GM19455 (cell line): ENCODE measurements at regions not wholly inside any gene's neighbourhood (a gene's known extent, or its start where the extent isn't known, plus 50 kb on each side); places are given as distances from the start of the nearest gene placed in this dataset.
"Not testable (repeated sequence)": the region's sequence is repeated elsewhere in the genome, so short reads cannot be mapped to it uniquely, and the experiment has no call there.

Source experiments
- ATAC-seq: cut with Tn5 transposase; IDR thresholded peaks from one replicate; pipeline ENCODE4 v1.9.1; 2021; ENCODE audit not compliant: unreplicated experiment

- ATAC-seq, result no peak
Measured at GRCh38 chr11:130979386-130979972, 63.2 kb upstream of the SNX19 start.

GRCh38 chr11:130980071-130980862, 64.0 kb upstream of the SNX19 start:
- no peak for ATAC-seq

DNA sequence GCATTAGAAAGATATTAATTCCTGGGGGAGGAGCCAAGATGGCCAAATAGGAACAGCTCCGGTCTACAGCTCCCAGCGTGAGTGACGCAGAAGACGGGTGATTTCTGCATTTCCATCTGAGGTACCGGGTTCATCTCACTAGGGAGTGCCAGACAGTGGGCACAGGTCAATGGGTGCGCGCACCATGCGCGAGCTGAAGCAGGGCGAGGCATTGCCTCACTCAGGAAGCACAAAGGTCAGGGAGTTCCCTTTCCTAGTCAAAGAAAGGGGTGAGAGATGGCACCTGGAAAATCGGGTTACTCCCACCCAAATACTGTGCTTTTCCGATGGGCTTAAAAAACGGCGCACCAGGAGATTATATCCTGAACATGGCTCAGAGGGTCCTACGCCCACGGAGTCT, 68.0 kb upstream of the SNX19 start:
- ATAC-seq, result not testable (repeated sequence)

GRCh38 chr11:130992788-130993187, 76.5 kb upstream of the SNX19 start:
- no peak for ATAC-seq

GRCh38 chr11:130994043-130994442, 77.8 kb upstream of the SNX19 start:
- no peak for ATAC-seq

GRCh38 chr11:130995266-130995665, 79.0 kb upstream of the SNX19 start:
- no peak for ATAC-seq

GRCh38 chr11:130997278-130997677, 81.0 kb upstream of the SNX19 start:
- ATAC-seq, result no peak

DNA sequence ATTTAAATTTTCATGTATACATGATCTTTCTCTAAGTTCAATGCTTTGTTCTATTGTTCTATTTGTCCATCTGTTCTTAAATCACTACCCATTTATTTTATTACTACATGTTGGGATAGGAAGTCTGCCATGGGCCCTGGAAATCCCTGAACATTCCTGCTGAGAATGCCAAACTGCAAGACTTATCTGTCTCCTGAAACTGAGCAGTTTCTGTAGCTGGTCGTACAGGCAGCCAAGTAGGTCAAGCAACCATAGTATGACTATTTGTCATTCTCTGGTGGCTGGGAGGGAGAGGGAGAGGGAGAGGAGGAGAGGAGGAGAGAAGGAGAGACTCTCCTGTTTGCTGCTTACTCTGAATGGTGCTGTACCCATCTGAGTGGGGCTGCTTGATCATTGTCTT, 82.8 kb upstream of the SNX19 start:
- no peak for ATAC-seq

- no peak for ATAC-seq
Measured at GRCh38 chr11:130999992-131000770, 83.9 kb upstream of the SNX19 start.

DNA sequence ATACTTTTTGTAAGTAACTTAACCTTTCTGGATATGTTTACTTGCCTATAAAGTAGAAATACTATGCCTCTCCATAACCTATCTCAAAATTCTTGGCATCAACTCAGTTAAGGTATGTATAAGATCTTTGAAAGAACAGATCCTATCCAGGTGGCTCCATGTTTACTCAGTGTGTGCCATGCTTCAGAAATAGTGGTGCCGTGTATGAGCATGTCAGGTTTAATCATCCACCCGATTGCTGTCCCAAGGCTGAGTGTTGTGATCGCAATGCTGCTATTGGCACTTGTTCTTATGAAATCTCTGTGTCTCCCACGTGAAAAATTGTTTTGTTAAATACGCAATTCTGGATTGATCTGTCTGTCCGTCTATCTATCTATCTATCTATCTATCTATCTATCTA, 85.9 kb upstream of the SNX19 start:
- ATAC-seq, result no peak

- ATAC-seq, result no peak
Measured at GRCh38 chr11:131005829-131006228, 89.5 kb upstream of the SNX19 start.

DNA sequence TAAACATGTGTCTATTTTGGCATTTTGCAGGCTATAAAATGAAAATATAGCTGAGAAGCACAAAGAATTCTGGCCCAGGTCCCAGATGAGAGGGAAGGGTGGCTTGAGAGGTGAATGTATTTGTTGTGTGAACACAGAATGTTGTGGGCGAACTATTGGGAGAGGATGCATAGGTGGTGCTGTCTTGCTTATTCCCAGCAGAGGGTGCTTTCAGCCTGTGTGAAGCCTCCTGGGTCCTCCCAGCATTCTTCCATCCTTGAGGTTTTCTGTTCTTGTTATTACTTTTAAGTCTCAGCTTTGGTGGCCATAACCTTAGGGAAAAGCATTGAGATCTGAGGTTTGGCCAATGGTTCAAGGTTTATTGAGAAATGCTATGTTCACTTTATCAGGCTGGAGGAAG, 108.7 kb upstream of the SNX19 start:
- no peak for ATAC-seq

DNA sequence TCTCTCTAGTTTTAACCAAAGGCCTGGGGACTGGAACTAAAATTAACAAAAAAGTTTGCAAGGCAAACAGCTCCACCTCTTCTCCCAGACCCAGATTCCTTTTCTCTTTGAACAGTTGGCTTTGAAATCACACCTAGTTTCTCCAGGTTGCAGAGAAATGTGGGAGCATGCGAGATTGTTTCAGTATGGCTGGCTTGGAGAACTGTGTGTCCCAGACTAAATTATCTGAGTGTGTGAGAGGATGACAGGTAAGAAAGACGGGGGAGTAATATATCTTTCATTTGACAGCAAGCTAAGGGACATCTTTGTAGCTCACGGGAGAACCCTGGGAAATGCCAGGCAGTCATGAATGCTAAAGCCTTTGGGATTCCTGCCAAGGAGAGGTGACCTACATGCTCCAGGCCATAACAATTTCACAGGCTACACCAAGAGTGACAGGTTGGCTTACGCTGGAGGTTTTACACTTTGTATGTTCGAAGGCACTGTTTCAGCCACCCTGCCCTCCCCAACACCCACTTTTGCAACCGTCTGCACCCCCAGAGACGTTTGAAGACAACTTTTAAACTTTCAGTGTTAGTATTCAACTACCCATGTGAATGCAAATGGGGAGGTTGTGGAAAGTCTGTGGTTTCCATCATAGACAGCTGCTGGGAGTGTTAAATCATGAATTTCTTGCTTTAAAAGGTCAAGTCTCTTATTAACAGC, 109.3 kb upstream of the SNX19 start:
- ATAC-seq, result no peak

- no peak for ATAC-seq
Measured at GRCh38 chr11:131027491-131027890, 111.2 kb upstream of the SNX19 start.

DNA sequence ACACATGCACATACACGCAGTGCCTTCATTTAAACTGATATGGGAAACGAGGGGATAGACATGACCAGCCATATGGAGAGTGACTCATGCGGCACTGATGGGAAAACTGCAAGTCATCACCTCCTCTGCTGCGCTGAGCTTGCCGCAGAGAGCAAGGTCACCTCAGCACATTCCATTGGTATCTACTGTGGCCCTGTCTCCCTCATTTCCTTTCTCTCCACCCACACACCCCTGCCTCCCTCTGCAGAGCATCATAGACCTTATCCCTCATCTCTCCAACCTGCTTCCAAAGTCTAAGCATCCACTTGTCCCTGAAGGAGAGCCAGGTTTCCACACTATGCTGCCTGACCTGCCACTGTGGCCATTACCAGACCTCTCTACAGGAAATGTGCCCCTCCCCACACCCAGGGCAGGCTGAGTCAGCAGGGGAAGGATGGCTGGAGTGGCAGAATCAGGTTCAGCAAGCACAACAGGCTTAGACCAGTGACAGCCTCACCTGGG, 116.9 kb upstream of the SNX19 start:
- ATAC-seq, result no peak

GRCh38 chr11:131036514-131036913, 120.2 kb upstream of the SNX19 start:
- no peak for ATAC-seq

DNA sequence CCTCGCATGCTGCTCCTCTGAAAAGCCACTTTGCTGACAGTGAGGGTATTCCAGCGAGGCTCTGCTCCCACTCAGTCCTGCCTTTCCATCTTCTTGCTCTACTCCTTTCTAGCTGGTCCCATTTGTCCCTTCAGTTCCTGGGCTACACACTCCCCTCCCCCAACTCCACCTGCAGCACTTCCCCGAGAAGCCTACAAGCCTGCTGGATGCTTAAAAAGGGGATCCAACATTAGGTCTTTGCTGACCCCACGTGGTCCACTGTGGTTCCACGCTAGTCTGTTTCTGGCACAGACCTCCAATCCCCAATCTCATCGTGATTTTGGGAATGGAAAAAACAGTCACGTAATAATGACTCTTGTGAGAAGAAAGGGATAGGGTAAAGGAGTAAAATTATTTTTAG, 121.6 kb upstream of the SNX19 start:
- no peak for ATAC-seq

GRCh38 chr11:131038597-131038996, 122.3 kb upstream of the SNX19 start:
- no peak for ATAC-seq

DNA sequence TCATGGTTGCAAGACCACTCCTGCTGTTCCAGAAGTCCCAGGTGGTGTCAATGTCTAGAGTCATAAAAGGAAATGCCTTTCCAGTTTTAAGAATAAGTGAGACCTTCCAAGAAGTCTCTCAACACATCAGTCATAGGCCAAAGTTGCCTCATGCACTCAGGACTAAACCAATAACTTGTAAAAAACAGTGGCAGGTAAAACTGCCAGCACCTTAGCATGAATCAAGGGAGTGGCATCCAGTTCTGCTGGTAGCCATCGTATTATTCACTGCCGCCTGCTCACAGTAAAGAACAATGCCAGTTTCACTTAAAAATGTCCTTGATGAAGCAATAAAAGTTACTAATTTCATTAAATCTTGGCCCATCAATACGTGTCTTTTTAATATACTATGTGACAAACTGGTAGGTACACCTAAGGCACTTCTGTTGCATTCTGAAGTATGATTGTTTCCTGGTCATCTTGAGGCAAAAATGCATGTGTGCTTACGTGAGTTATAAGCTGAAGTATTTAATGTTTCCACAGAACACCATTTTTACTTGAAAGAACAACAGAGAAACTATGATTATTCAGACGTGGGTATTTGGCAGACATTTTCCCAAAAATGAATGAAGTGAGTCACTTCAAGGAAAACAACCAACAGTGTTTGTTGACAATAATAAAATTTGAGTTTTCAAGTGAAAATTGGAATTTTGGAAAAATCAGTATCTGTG, 125.2 kb upstream of the SNX19 start:
- ATAC-seq, result no peak

GRCh38 chr11:131042041-131042390, 125.7 kb upstream of the SNX19 start:
- ATAC-seq, result no peak

DNA sequence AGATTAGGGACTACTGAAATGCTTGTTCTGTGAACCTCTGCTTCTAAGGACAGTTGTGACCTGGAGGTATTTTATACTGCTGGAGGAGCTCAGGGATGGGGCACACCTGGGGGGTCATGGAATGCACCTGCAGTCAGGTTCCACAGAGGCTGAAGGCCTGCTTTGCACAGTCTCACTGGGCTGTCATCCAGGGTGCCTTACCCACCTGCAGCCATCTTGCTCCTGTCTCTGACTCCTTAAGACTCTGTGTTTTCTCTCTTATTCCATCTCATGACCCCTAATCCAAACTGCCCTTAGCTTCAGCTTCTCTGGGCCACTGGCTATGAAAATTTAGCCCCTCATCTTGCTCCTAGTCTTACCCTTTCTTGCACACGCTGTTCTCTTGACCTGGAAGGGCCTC, 127.0 kb upstream of the SNX19 start:
- ATAC-seq, result no peak
